GM19239 (cell line): ENCODE measurements at regions not wholly inside any gene's neighbourhood (a gene's known extent, or its start where the extent isn't known, plus 50 kb on each side); places are given as distances from the start of the nearest gene placed in this dataset.
A peak's percentile ranks its signal among the peaks of the same experiment; 100 is the strongest.

Experiments
- DNase-seq: peaks from one replicate; pipeline ENCODE4 v3.0.0; 2011; ENCODE audit warnings: low spot score; ENCODE audit not compliant: insufficient read length
- FAIRE-seq: peaks from 2 replicates; lab custom pipeline; 2011; peaks lifted over from hg19 to GRCh38; lab: Jason Lieb, UNC

DNA sequence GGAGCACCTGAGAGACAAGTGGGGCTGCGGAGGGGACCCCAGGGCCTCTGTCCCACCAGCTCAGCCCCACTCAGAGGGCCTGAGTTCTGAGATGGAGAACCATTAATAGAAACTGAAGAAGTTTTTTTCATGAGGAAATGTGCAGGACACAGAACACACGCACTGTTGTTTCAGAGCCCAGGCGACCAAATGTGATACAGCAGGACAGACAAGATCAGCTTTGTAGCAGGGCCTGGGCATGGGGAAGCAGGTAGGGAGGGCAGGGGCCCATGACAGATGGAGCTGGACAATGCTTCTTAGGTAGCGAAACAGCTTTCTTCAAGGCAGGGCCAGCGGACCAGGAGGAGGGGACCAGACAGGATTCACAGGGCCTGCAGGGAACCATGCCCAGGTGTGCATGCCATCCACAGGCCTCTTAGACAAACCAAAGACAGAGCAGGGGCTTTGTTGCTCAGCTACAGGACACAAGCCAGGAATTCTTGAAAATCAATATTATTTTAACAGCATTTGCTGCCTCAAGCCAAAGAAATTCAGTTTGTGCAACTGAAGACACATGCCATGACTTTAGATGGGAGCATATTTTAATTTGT, 252.8 kb upstream of the GYPC start:
- DNase-seq (no peak), FAIRE-seq (no peak)

DNA sequence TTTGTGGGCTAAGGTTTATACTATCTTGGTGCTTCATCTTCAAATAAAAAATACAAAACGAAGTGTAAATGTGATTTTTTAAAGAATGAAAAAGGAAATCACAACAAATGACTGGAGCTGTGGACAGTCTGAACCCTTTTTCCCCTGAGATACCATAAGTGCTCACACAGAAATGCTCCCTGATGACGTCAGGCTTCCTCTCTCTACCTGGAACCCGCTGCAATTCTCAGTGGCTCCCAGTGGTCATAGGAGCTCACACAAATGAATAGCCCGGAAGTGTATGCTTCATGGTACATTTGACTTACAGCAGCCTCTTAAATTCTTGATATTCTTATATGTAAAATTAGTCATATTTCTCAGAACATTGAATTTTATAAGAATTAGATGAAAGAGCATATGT, 249.7 kb upstream of the GYPC start:
- no peak for FAIRE-seq

DNA sequence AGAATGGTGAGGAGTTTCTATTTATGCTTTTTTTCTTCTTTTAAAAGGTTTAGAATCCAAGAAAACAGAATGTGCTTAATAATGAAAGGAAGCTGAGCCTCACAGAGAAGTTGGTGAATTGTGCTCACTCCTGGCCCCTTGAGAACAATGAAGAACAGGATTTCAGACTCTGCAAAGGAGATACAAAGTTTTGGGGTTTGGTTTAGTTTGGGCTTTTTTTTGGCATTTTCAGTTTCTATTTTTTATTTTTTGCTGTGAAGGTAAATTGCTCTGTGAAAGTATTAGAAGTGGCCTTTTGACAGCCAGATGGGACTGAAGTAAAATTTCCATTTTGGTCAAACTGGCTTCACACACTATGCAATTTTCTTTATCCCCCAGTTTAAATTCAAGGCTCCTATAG, 247.3 kb upstream of the GYPC start:
- FAIRE-seq (no peak), DNase-seq (no peak)

More for the DNA sequence above, 249.7 kb upstream of the GYPC start:
- no peak for DNase-seq

DNA sequence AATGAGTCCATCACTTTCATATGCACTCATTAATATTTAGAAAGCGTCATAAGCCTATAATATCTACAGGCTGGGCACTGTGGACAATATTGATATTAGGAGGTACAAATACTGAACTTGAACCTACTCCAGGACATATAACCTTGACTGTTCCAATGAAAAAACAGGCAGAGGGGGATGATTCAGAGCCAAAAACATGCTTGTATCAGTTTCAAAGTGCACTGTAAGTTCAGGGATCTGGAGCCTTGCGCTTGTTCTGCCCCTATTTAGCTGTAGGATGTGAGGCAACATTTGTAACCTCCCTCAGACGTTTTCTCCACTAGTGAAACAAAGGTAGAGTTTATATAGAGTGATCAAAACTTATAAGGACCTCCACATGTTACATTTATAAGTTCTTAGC, 246.1 kb upstream of the GYPC start:
- no peak for FAIRE-seq
- DNase-seq: no peak

DNA sequence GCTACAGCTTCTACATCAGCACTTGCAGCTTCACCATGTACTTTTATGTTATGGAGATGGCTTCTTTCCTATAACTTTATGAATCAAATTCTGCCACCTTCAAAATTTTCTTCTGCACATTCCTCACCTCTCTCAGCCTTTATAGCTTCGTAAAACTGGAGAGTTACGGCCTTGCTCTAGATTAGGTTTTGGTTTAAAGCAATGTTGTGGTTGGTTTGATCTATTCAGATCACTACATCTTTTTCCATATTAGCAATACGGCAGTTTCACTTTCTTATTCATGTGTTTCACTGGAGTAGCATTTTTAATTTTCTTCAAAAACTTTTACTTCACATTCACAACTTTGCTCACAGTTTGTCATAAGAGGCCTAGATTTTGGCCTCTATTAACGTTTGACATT, 242.9 kb upstream of the GYPC start:
- FAIRE-seq: no peak
- no peak for DNase-seq

DNA sequence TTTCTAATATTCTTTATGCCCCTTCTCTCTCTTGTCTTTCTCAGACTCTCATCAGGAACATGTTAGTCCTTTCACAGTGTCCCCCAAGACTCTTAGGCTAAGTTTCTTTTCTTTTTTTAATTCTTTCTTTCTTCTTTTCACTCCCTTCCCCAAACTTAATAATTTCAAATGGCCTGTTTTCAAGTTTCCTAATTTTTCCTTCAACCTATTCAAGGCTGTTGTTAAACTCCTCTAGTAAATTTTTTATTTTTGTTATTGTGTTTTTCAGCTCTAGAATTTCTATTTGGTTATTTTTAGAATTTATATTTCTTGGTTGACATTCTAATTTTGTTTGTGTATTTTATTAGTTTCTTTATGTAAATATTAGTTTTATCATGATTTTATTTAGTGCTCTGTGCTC, 236.6 kb upstream of the GYPC start:
- FAIRE-seq (no peak), DNase-seq (no peak)

DNA sequence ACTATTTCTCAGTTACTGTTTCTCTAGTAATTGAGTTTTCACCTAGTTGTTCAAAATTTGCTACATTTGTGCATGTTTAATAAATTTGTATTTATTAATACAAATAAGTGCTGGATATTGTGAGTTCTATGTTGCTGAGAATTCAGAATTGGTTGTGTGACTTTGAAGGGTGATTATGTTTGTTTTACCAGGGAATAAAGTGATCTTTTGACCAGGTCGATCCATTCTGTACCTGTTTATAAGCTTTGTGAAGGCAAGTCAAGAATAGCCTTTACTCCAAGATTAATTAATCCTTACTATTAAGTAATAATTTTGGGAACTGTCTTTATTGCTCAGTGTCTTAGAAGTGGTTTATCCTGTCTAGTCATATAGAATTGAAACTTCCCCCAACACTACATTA, 230.0 kb upstream of the GYPC start:
- FAIRE-seq (no peak), DNase-seq (no peak)

DNA sequence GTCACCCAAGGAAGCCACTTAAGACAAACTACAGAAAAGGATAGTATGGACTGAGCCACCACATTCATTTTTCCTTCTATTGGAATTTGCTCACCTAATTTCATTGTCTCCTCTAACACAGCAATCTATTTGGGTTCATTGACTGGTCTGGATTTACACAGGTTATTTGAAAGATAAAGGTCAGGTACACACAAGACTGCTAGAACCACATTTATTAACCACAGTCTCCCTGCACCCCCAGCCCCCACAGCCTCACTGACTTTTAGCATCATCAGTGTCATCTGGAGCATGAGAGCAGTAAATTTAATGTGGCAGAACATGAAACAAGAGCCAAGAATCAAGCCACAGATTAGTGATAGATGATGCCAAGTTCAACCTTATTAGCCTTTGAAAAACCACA, 226.9 kb upstream of the GYPC start:
- FAIRE-seq (no peak), DNase-seq (no peak)

DNA sequence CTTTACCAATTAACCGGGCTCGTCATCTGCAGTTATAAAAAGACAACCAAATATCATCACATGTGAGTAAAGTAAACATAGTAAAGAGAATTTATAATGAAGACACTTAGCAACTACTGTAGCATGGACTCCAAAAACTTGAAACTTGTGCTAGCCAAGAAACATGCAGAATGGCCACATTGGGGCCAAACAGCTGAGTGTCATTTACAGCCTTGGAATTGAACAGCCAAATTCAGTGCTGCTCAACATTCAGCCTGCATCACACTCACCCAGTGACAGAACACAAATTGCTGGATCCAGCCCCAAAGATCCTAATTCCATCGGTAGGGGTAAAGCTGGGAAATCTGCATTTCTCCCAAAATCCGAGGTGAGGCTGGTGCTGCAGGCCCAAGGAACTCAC, 224.8 kb upstream of the GYPC start:
- no peak for DNase-seq
- FAIRE-seq: no peak

DNA sequence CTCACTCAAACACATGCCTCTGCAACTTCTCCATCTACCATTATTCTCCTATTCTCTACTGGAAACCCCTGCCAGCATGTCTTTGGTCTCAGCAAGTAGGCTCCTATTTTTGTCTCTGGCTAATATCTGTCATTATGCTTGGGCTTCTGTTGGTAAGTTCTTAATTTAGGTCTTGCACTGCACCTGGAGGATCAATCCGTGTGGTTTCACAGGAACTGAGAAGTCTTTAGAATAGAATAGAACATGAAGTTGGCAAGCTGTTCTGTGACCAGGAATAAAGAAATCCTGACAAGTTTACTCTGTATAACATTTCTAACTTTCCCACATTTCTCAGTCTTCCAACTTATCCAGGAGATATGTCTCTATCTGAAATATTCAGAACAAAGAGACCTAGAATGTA, 219.5 kb upstream of the GYPC start:
- no peak for FAIRE-seq

DNA sequence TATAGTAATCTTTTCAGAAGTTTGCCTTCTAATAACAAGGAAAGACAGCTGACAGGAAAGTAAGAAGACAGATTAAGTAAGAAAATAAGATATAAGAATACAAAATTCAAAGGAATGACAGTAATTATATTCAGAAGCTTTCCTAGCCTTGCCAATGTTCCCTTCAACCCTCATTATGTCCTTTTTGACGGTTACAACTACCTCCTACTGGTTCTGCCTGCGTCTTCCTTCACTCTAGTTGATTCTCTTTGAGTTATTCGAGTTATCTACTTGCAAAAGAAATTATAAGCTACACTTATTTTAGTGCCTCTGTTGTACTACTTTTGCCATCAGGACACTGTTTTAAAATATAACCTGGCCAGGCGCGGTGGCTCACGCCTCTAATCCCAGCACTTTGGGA, 218.9 kb upstream of the GYPC start:
- FAIRE-seq (no peak), DNase-seq (no peak)

More for the DNA sequence above, 219.5 kb upstream of the GYPC start:
- no peak for DNase-seq

DNA sequence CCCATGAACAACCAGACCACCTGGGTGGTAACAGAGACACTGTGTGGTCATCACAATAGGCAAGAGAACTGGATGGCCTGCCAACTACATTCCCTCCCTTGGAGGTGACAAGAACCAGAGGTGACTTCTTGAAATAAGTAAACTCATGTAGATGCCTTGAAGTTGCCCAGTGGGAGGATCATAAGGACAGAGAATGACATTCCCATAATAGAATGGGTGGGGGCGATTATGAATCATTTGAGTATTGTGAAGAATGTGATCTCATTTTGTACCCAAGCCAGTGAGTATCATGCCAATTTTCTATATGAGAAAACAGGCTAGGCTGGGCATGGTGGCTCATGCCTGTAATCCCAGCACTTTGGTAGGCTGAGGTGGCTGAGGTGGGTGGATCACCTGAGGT, 211.4 kb upstream of the GYPC start:
- FAIRE-seq: no peak
- no peak for DNase-seq

DNA sequence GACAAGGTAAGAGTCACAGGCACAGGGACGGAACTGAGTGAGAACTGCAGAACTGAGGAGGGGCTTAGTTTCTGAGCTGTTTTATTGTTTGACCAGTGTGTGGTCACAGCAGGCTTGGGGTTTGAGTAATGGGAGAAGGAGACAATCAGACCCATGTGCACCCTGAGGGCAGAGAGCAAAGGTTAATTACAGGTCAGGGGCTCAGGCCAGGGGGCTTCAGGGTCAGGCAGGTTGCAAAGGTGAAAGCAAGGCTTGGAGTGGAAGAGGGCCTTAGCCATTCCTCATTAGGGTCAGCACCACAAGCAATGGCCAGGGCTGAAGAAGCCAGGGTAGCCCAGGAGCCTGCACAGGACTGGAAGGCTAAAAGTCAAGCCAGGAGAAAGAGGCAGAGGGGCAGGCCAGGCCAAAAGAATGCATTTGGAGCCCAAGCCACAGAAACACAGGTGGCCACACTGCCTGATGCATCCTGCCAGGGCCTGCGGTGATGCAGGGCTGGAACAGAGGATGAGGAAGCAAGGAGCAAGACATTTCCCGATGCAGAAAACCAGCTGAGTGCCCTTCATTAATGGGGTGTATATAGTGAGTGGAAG, 209.8 kb upstream of the GYPC start:
- no peak for DNase-seq
- no peak for FAIRE-seq

DNA sequence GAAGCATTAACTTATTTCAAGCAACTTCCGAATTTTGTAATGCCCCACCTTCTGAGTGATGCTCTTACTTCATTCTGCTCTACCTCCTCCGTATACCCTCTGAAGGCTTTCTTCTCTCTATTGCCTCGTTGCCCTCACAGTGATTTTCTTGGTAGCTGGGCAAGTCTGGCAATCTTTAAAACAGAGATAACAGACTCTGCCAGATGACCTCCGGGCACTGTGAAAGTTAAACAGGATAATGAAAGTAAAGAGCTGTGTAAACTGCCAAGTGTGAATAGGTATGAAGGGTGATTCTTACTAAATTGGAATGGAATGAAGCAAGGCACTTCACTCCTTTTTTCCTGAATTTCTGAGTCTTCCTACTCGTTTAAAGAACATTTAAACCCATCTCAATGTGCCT, 207.3 kb upstream of the GYPC start:
- no peak for FAIRE-seq
- no peak for DNase-seq

DNA sequence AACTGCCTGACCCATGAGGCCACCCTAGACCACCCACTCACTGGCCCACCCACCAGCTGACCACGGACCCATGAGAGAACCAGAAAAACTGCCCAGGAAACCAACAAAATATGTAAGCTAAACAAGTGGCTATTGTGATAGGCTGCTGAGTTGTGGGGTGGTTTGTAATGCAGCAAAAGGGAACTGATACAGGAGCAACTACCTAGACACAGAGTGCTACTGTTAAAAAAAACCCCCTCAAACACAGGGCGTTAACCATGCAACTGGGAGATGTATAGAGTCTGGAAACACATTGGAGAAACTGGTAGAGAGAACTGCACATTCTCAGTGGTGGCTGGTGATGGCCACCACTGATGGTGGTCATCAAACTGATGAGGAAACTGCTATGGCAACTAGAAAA, 206.3 kb upstream of the GYPC start:
- FAIRE-seq (no peak), DNase-seq (no peak)

DNA sequence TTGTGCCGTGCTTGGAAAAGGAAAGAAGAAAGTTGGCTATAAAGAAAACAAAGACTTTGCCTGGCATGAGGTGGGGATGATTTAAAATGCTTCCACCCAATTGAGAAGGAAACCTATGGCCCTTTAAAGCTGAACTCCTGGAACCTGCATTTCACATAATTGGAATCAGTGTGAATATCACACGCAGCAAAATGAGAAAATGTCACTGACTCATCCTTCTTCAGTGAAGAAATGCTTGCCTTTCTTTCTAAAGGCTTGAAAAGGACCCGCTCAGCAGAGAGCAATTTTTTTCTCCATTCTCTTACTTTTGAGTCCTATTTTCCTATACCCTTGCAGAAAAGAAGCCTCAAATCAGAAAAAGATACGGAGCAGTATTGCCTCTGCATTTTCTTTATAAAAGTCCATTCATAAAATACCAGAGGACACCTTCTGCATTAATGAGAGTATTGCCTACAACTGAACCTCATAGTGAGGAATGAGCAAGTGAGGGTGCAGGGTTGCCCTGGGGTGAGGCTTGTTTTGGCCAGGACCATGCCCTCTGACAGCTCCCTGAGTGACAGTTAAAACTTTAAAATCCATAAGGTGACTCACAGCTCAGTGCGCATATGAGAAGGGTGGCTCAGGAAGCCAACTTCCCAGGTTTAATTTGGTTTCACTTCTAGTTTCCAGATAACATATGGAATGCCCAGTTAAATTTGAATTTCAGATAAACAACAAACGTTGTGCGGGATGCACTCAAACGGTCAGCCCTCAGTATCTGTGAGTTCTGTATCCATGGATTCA, 191.9 kb upstream of the GYPC start:
- no peak for DNase-seq
- FAIRE-seq: no peak

DNA sequence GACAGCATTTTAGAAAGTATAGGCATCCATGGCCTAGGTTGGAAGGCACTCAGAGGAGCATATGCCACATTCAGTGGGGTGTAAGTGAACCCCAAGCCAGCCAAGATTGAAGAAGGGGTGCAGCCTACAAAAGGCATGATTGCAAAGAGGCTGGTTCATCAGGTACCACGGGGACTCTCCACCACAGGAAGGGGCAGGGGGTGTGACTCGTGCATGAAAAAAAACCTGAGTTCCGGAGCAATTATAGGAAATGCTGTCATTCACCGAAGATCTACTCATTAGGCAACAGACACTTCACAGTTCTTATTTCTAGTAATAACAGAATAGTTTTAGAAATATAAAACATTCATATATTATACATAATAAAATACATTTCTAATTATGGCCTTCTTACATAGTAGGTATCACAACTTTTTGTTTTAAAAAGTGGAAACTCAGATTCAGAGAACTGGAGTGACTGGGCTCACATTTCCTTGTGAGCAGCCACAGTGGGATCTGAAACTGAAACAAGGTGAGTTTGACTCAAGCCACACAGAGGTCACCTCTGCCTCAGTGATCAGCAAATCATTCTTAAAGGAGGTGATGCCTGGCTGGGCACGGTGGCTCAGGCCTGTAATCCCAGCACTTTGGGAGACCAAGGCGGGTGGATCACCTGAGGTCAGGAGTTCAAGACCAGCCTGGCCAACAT, 188.4 kb upstream of the GYPC start:
- peak; percentile 71 for FAIRE-seq
- DNase-seq: peak; percentile 15

DNA sequence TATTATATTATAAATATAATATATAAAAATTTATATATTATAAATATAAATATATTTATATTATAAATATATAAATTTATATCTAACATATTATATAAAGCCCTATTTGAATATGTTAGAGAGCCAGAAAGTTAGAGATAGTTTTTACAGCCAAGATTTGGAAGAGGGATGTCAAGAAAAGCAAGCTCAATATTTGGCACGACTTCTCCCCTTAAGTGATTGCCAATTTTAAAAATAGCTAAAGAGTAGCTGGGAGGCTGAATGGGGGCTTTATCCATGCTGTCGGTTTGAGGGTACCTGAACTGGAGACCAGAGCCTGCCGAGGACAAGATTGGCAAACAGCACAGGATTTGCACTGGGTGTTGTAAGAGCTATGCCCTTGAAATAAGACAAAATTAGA, 180.9 kb upstream of the GYPC start:
- FAIRE-seq (no peak), DNase-seq (no peak)

DNA sequence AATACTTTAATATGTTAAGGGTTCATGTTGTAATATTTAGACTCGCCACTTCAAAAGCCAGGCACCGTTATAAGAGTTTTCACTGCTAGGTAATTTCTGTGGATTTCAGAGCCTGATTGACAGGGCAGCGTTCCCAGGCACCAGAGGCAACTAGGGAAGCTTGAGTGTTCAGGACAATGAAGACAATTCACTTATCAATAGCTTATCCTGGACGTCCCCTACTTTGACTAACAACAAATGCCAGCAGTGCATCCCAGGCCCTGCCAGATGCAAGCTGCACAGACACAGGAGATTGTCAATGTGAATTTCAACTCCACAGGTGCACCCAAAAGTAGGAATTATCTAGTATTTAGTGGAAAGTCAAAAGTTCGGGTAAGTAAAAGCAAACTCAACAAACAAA, 179.3 kb upstream of the GYPC start:
- DNase-seq (no peak), FAIRE-seq (no peak)

DNA sequence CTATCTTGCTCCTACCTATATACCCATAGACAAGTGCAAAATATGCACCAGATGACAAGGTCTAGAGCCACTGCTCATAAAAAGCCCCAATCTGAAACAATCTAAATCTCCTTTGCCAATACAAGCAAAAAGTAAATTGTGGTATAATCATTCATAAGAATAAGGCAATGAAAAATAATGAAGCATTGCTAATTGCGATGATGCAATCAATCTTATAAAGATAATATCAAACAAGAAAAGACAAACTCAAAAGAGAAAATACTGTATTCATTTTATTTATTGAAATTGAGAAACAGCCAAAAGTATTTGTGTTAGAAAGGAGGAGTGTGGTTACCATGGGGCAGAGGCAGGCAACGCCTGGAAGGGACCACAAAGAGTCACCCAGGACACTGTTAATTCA, 175.9 kb upstream of the GYPC start:
- DNase-seq (no peak), FAIRE-seq (no peak)
